Stimulated activated effector memory CD8-positive, alpha-beta T cell treated with anti-CD3 and anti-CD28 coated beads, Interleukin-12 subunit alpha, Interleukin-12 subunit beta, amount 100 ng/mL, for 72 hours (primary cell): ENCODE measurements at regions not wholly inside any gene's neighbourhood (a gene's known extent, or its start where the extent isn't known, plus 50 kb on each side); places are given as distances from the start of the nearest gene placed in this dataset.
"Not testable (repeated sequence)": the region's sequence is repeated elsewhere in the genome, so short reads cannot be mapped to it uniquely, and the experiment has no call there.

Experiments used
- ATAC-seq: fragments of 150-1000 bp; cut with Tn5 transposase; 2 replicates; pipeline ENCODE4 v1.10.0; 2021
- DNase-seq, 2 donors: peaks; one replicate each; pipeline ENCODE4 v3.0.0; 2021 to 2022; ENCODE audit warnings: low spot score in 2 of 2
- H3K27ac Mint-ChIP-seq: one replicate; pipeline ENCODE4 v1.8.0; 2022; ENCODE audit warnings: mild to moderate bottlenecking, mixed read lengths
- H3K36me3 Mint-ChIP-seq: one replicate; pipeline ENCODE4 v1.8.0; 2022; ENCODE audit warnings: mild to moderate bottlenecking, mixed read lengths
- H3K4me1 Mint-ChIP-seq: one replicate; pipeline ENCODE4 v1.8.0; 2022; ENCODE audit warnings: mixed read lengths
- H3K4me3 Mint-ChIP-seq: one replicate; pipeline ENCODE4 v1.8.0; 2022; ENCODE audit warnings: mild to moderate bottlenecking, mixed read lengths
- H3K9me3 Mint-ChIP-seq: one replicate; pipeline ENCODE4 v1.8.0; 2022; ENCODE audit warnings: mixed read lengths

GRCh38 chr2:35820391-35820790, 535.2 kb upstream of the CRIM1 start:
- Mint-ChIP-seq H3K27ac (no peak overlapping the region), H3K36me3 (no peaks in the 10 kb centered on the region), H3K9me3 (no peaks in the 10 kb centered on the region), H3K4me1 (no peaks in the 10 kb centered on the region), H3K4me3 (no peak overlapping the region)
- ATAC-seq (no peak), DNase-seq (no peak)

DNA sequence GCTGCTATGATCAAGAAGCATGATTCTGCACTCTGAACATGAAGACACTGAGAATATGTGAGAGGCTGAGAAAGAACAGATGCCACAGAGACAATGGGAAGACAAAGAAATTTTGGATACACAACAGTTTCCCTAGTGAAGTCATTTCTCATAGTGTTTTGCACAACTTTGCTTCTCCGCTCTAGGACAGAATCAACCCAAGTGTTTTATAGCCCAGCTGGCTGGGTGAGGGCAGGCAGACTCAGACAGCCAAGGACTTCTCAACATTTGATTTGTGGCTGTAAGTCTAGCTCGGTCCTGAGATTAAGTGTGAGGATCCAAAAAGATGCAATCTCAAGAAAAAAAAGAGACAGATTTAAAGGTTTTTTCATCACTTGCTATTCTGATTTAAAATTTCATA, 536.5 kb upstream of the CRIM1 start:
- Mint-ChIP-seq H3K4me3 (no peak overlapping the region), H3K9me3 (no peaks in the 10 kb centered on the region), H3K27ac (no peak overlapping the region), H3K4me1 (no peaks in the 10 kb centered on the region), H3K36me3 (no peaks in the 10 kb centered on the region)
- no peak for ATAC-seq
- no peak for DNase-seq

DNA sequence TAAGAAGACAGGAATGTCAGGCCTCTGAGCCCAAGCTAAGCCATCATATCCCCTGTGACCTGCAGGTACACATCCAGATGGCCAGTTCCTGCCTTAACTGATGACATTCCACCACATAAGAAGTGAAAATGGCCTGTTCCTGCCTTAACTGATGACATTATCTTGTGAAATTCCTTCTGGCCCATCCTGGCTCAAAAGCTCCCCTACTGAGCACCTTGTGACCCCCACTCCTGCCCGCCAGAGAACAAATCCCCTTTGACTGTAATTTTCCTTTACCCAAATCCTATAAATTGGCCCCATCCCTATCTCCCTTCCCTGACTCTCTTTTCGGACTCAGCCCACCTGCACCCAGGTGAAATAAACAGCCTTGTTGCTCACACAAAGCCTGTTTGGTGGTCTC, 537.2 kb upstream of the CRIM1 start:
- H3K36me3 Mint-ChIP-seq, result not testable (repeated sequence)

GRCh38 chr2:35814597-35814996, 541.0 kb upstream of the CRIM1 start:
- H3K9me3 Mint-ChIP-seq, H3K27ac Mint-ChIP-seq, DNase-seq, H3K4me1 Mint-ChIP-seq, H3K36me3 Mint-ChIP-seq, ATAC-seq, H3K4me3 Mint-ChIP-seq: not testable (repeated sequence)

More for the DNA sequence above, 537.2 kb upstream of the CRIM1 start:
- not testable (repeated sequence) for H3K4me3 Mint-ChIP-seq, H3K4me1 Mint-ChIP-seq, ATAC-seq, H3K27ac Mint-ChIP-seq, H3K9me3 Mint-ChIP-seq, DNase-seq

- no peak for ATAC-seq
- DNase-seq, result no peak
- H3K9me3 Mint-ChIP-seq, result no peaks in the 10 kb centered on the region
- H3K4me3 Mint-ChIP-seq, result no peak overlapping the region
- H3K27ac Mint-ChIP-seq, result no peak overlapping the region
- no peaks in the 10 kb centered on the region for H3K36me3 Mint-ChIP-seq
- H3K4me1 Mint-ChIP-seq, result no peaks in the 10 kb centered on the region
Observed at GRCh38 chr2:35803126-35803525, 552.5 kb upstream of the CRIM1 start.

DNA sequence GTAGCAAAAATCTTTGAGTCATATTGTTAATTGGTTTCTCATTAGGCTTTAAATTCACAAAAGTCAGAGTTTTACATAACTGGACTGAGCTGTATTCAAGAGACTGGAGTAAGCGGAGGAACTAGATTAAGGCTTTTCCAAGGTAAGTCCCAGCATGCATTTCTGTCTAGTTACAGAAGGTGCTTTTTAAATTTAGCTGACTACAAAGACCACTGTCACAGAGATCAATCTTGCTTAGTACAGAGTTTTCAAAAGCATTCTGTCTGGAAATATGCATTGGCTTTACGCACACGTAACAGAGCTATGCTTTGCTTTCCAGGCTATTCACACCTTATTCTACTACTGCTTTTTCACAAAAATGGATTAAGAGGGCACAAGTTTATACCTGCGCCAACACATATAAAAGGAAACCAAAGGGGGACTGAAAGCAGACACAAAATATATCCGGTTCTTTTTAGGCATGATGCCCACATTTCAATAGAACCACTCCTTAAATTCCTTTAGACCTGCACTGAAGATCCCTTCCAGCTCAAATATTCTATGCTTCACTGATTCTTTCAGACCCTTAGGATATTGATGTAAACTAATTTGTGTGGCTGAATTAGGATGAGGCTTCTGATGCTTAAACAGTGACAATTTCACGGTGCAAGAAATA, 560.7 kb upstream of the CRIM1 start:
- Mint-ChIP-seq H3K36me3 (no peaks in the 10 kb centered on the region), H3K9me3 (no peaks in the 10 kb centered on the region), H3K4me1 (no peaks in the 10 kb centered on the region), H3K4me3 (no peak overlapping the region), H3K27ac (no peak overlapping the region)
- no peak for ATAC-seq
- DNase-seq, result no peak

GRCh38 chr2:35790292-35790691, 565.3 kb upstream of the CRIM1 start:
- Mint-ChIP-seq H3K27ac (no peak overlapping the region), H3K36me3 (no peaks in the 10 kb centered on the region)

GRCh38 chr2:35788543-35788942, 567.0 kb upstream of the CRIM1 start:
- H3K4me1 Mint-ChIP-seq, result no peaks in the 10 kb centered on the region
- no peak overlapping the region for H3K27ac Mint-ChIP-seq
- no peaks in the 10 kb centered on the region for H3K36me3 Mint-ChIP-seq
- ATAC-seq (peak; percentile 4), DNase-seq (no peak)
- no peaks in the 10 kb centered on the region for H3K9me3 Mint-ChIP-seq
- H3K4me3 Mint-ChIP-seq, result no peak overlapping the region

More at GRCh38 chr2:35790292-35790691, 565.3 kb upstream of the CRIM1 start:
- Mint-ChIP-seq H3K9me3 (no peaks in the 10 kb centered on the region), H3K4me1 (no peaks in the 10 kb centered on the region), H3K4me3 (no peak overlapping the region)
- peak; percentile 25 for ATAC-seq
- DNase-seq, result no peak

DNA sequence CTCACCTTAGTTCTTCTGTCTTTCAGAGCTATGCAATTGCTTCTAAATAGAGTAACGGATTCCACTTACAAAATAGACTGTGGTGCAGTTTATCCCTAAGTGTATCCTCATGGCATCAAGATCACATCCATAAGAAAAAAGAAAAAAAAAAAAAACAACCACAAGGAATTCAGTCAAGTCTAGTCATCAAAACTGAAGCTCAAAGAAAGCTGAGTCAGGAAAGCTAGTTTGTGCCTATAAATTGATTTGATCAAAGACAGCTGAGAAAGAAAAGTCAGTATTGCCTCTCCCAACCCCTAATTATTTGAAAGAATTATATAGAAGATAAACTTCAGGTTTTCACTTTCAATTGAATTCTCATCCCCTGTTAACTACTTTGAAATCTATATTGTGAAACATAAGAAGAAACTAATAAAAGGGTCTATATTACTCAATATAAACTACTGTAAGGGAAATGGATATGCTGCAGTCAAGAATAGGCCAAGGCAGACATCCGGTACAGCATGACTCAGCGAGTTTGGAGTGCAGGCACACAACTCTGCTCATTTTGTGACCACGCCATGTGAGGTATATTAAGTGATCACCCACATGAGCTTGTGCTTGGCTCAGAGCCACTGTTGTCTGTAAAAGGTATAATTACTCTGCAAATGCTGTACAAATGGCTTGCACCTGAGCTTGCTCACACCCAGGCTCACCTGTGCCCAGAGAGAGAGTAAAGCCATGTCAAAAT, 568.1 kb upstream of the CRIM1 start:
- ATAC-seq (no peak), DNase-seq (no peak)
- Mint-ChIP-seq H3K36me3 (no peaks in the 10 kb centered on the region), H3K27ac (no peak overlapping the region), H3K9me3 (no peaks in the 10 kb centered on the region), H3K4me1 (no peaks in the 10 kb centered on the region), H3K4me3 (no peak overlapping the region)

DNA sequence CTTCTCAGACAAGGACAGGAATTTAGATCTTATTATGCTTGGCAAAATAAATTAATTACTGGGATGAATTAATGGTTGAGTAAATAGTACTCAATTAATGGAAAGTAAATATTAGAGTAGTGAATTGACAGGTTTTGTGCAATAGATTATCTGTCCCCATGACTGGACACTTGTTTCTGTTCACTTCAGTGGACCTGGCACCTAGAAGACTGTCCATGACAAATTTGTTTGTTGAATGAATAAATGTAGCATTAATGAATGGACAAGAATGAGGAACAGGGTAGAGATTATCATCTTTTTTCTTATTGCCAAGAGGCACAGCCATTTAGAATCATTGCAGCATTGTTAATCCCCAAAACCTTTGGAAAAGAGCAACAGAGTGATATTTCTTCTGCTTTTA, 570.0 kb upstream of the CRIM1 start:
- no peak for ATAC-seq
- H3K36me3 Mint-ChIP-seq, result no peaks in the 10 kb centered on the region
- H3K27ac Mint-ChIP-seq, result no peak overlapping the region
- H3K4me1 Mint-ChIP-seq, result no peaks in the 10 kb centered on the region
- no peak overlapping the region for H3K4me3 Mint-ChIP-seq
- H3K9me3 Mint-ChIP-seq, result no peaks in the 10 kb centered on the region
- no peak for DNase-seq

- Mint-ChIP-seq H3K36me3 (no peaks in the 10 kb centered on the region), H3K9me3 (no peaks in the 10 kb centered on the region), H3K27ac (no peak overlapping the region), H3K4me1 (no peaks in the 10 kb centered on the region), H3K4me3 (no peak overlapping the region)
- no peak for ATAC-seq
- DNase-seq, result no peak
Observed at GRCh38 chr2:35784777-35785176, 570.8 kb upstream of the CRIM1 start.

DNA sequence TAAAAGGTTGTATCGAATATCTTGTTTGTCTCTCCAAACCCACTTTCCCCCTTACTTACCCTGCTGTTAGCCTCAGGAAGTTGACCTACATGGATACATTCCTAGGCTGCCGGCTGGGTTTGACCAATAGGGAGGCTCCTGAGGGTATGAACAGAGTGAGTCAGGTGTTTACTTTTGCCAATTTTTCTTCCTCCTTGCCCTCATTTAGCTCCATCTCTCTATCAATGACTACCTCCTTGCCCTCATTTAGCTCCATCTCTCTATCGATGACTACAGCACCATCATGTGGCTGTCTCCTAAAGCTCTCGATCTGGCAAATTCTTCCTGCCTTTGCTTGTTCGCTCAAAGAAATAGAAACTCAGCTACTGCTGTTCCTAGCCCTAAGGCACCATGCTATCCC, 571.9 kb upstream of the CRIM1 start:
- no peak for DNase-seq
- no peak for ATAC-seq
- no peaks in the 10 kb centered on the region for H3K36me3 Mint-ChIP-seq
- no peak overlapping the region for H3K27ac Mint-ChIP-seq
- no peaks in the 10 kb centered on the region for H3K9me3 Mint-ChIP-seq
- H3K4me3 Mint-ChIP-seq, result no peak overlapping the region
- no peaks in the 10 kb centered on the region for H3K4me1 Mint-ChIP-seq

DNA sequence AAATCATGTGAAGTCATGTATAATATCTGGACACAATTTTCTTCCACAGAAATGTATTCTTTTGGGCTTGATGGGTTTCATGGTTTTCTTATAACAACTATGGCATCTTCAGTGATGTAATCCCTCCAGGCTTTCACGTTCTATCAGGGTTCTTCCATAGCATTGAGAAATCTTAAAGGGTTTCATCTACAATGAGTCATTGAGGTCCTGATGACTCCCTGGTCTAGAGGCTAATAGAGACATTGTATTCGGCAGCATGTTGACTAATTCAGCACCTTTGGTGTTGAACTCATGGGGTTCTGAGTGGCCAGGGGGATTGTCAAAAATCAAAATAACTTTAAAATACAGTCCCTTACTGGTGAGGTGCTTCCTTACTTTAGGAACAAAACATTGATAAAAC, 614.0 kb upstream of the CRIM1 start:
- peaks cover 3% of the 10 kb centered on the region for H3K9me3 Mint-ChIP-seq
- no peak overlapping the region for H3K4me3 Mint-ChIP-seq
- no peak overlapping the region for H3K27ac Mint-ChIP-seq
- H3K4me1 Mint-ChIP-seq, result no peaks in the 10 kb centered on the region
- no peaks in the 10 kb centered on the region for H3K36me3 Mint-ChIP-seq
- no peak for DNase-seq
- no peak for ATAC-seq

DNA sequence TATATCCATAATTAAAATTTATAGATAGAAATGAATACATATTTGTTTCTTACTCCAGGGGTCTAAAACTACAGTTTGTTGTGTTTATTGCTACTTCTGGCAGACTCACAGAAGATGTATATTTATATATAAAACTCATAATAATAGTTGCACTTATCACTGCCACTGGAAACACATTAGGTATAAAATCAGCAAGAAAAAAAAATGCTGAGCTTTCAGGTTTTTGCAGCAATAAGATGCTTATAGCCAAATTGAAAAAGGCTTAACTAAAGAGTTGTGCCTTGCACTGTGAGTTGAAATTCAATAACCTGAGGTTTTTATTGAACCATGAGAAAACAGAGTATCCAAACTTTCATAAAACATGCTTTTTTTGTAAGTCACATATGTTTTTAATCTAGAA, 623.9 kb upstream of the CRIM1 start:
- DNase-seq (no peak), ATAC-seq (no peak)
- no peaks in the 10 kb centered on the region for H3K4me1 Mint-ChIP-seq
- no peak overlapping the region for H3K4me3 Mint-ChIP-seq
- H3K27ac Mint-ChIP-seq, result no peak overlapping the region
- H3K9me3 Mint-ChIP-seq, result no peaks in the 10 kb centered on the region
- no peaks in the 10 kb centered on the region for H3K36me3 Mint-ChIP-seq

- Mint-ChIP-seq H3K4me3 (no peak overlapping the region), H3K4me1 (no peaks in the 10 kb centered on the region), H3K9me3 (no peaks in the 10 kb centered on the region), H3K27ac (no peak overlapping the region), H3K36me3 (no peaks in the 10 kb centered on the region)
- ATAC-seq (no peak), DNase-seq (no peak)
Observed at GRCh38 chr2:35714883-35715282, 640.7 kb upstream of the CRIM1 start.

DNA sequence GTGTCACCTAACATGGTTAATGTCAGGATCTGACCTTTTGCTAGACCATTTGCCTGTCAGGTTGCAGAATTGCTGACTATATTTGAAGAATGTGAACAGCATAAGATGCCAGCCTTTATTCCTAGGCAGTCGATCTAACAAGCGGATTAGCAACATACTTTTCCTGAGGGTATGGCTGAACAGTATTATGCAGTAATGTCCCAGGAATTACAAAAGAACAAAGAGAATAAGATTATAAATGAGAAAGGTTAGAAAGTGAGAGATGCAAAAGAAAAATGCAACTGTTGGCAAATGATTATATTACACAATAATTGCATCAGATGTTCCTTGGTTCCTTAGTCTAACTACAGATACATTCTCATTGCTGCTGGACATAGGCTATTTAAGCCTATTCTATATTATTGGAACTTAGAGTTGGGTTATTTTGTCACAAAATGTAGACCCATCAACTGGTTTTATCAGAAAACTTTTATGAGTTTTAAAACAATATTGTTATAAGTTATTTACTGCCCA, 647.1 kb upstream of the CRIM1 start:
- no peak overlapping the region for H3K4me3 Mint-ChIP-seq
- no peaks in the 10 kb centered on the region for H3K9me3 Mint-ChIP-seq

More for the DNA sequence above, 647.1 kb upstream of the CRIM1 start:
- no peak for DNase-seq
- no peak for ATAC-seq
- Mint-ChIP-seq H3K27ac (no peak overlapping the region), H3K36me3 (no peaks in the 10 kb centered on the region), H3K4me1 (no peaks in the 10 kb centered on the region)
